ENCODE measurements at regions not wholly inside any gene's neighbourhood (a gene's known extent, or its start where the extent isn't known, plus 50 kb on each side); places are given as distances from the start of the nearest gene placed in this dataset.

- Histone ChIP-seq H3K27me3 (ENCODE audit: control insufficient read depth in 1 of 2, insufficient read depth in 2 of 2, low read length in 2 of 2) (no peaks in the 10 kb centered on the region), H3K36me3 (replicated peaks in 1 of 2; ENCODE audit: control insufficient read depth in 1 of 2, insufficient read depth in 2 of 2, low read length in 2 of 2) (no peaks in the 10 kb centered on the region), H3K4me1 (ENCODE audit: insufficient read depth, low read length) (no peaks in the 10 kb centered on the region), H2AFZ (ENCODE audit: low read length) (no peak overlapping the region), H3K4me3 (replicated peaks in 1 of 3; ENCODE audit: insufficient read depth in 1 of 3, low read depth in 2 of 3, low read length in 3 of 3) (no peak overlapping the region), H3K79me2 (ENCODE audit: insufficient read depth, low read length) (no peaks in the 10 kb centered on the region), H3K9ac (ENCODE audit: insufficient read depth, low read depth, low read length) (no peak overlapping the region), H3K9me3 (ENCODE audit: low read length) (no peaks in the 10 kb centered on the region), H3K4me2 (ENCODE audit: low read depth, low read length) (no peak overlapping the region), H3K27ac (ENCODE audit: extremely low read length, insufficient read depth, low read length) (no peak overlapping the region), H4K20me1 (ENCODE audit: insufficient read depth, low read length) (no peaks in the 10 kb centered on the region)
- TF ChIP-seq NFKB2 (CRISPR knock-in tag; IDR thresholded peaks at IDR 0.05; ENCODE audit: borderline replicate concordance) (no peak), SRY (CRISPR knock-in tag; IDR thresholded peaks at IDR 0.05) (no peak)
- 41% methylated on average over 2 of the region's 2 CpGs for WGBS (ENCODE audit: low lambda C conversion rate)
- POLR2A ChIA-PET, result no interaction called here
- FAIRE-seq (no peak), DNase-seq (ENCODE audit: low spot score) (no peak), ATAC-seq (no peak)
- CTCF ChIA-PET (ENCODE audit: low intra/inter-chr PET ratio, low total read pairs), result no interaction called here
- intact Hi-C loops (cut with micrococcal nuclease; ENCODE audit: unreplicated experiment) (no loop called here), in situ Hi-C loops (cut with HindIII; ENCODE audit: extremely low pct_ligation_motif_present, low pct_unique_long_range_greater_than_20kb) (no loop called here)
- BruUV-seq (replicated peaks), result no TSS peak
Measured at GRCh38 chr2:18701546-18701945, 112.2 kb upstream of the NT5C1B start.

GRCh38 chr2:18690342-18690741, 101.0 kb upstream of the NT5C1B start:
- in situ Hi-C loops (cut with HindIII; ENCODE audit: extremely low pct_ligation_motif_present, low pct_unique_long_range_greater_than_20kb), result no loop called here
- POLR2A ChIA-PET, result no interaction called here
- Histone ChIP-seq H2AFZ (ENCODE audit: low read length) (no peak overlapping the region), H3K79me2 (ENCODE audit: insufficient read depth, low read length) (no peaks in the 10 kb centered on the region), H3K27ac (ENCODE audit: extremely low read length, insufficient read depth, low read length) (no peak overlapping the region), H3K4me2 (ENCODE audit: low read depth, low read length) (no peak overlapping the region), H3K9ac (ENCODE audit: insufficient read depth, low read depth, low read length) (no peak overlapping the region), H4K20me1 (ENCODE audit: insufficient read depth, low read length) (no peaks in the 10 kb centered on the region), H3K4me1 (ENCODE audit: insufficient read depth, low read length) (no peaks in the 10 kb centered on the region), H3K4me3 (replicated peaks in 1 of 3; ENCODE audit: insufficient read depth in 1 of 3, low read depth in 2 of 3, low read length in 3 of 3) (no peak overlapping the region), H3K27me3 (ENCODE audit: control insufficient read depth in 1 of 2, insufficient read depth in 2 of 2, low read length in 2 of 2) (no peaks in the 10 kb centered on the region), H3K9me3 (ENCODE audit: low read length) (no peaks in the 10 kb centered on the region), H3K36me3 (replicated peaks in 1 of 2; ENCODE audit: control insufficient read depth in 1 of 2, insufficient read depth in 2 of 2, low read length in 2 of 2) (no peaks in the 10 kb centered on the region)
- BruUV-seq (replicated peaks), result no TSS peak
- no peak for TF ChIP-seq SPEN (CRISPR knock-in tag; IDR thresholded peaks at IDR 0.05; ENCODE audit: low read depth)
- peak; percentile 38 for TF ChIP-seq STAG1 (CRISPR knock-in tag; IDR thresholded peaks at IDR 0.05)
- TF ChIP-seq ZNF670 (CRISPR knock-in tag; IDR thresholded peaks at IDR 0.05; ENCODE audit: borderline replicate concordance), result no peak
- TF ChIP-seq, protein P1, sequence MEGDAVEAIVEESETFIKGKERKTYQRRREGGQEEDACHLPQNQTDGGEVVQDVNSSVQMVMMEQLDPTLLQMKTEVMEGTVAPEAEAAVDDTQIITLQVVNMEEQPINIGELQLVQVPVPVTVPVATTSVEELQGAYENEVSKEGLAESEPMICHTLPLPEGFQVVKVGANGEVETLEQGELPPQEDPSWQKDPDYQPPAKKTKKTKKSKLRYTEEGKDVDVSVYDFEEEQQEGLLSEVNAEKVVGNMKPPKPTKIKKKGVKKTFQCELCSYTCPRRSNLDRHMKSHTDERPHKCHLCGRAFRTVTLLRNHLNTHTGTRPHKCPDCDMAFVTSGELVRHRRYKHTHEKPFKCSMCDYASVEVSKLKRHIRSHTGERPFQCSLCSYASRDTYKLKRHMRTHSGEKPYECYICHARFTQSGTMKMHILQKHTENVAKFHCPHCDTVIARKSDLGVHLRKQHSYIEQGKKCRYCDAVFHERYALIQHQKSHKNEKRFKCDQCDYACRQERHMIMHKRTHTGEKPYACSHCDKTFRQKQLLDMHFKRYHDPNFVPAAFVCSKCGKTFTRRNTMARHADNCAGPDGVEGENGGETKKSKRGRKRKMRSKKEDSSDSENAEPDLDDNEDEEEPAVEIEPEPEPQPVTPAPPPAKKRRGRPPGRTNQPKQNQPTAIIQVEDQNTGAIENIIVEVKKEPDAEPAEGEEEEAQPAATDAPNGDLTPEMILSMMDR (CRISPR knock-in tag; IDR thresholded peaks at IDR 0.05), result peak; percentile 48
- no peak for TF ChIP-seq REPIN1 (CRISPR knock-in tag; IDR thresholded peaks at IDR 0.05; ENCODE audit: borderline replicate concordance, low read depth)
- no peak for TF ChIP-seq CENPT (CRISPR knock-in tag; IDR thresholded peaks at IDR 0.05; ENCODE audit: low read depth)
- no peak for FAIRE-seq
- ATAC-seq, result peak; percentile 52; the same call in 2 of the 3 replicates
- DNase-seq (ENCODE audit: low spot score), result no peak
- CTCF ChIA-PET (ENCODE audit: low intra/inter-chr PET ratio, low total read pairs), result no interaction called here
- intact Hi-C loops (cut with micrococcal nuclease; ENCODE audit: unreplicated experiment), result no loop called here
- WGBS (ENCODE audit: low lambda C conversion rate), result 80% methylated on average over 6 of the region's 6 CpGs
